Mesothelial cell of epicardium (in vitro differentiated cells): ENCODE measurements at regions not wholly inside any gene's neighbourhood (a gene's known extent, or its start where the extent isn't known, plus 50 kb on each side); places are given as distances from the start of the nearest gene placed in this dataset.

Experiments
- DNase-seq, 2 experiments: peaks; one replicate each; pipeline ENCODE4 v3.0.0; 2021; ENCODE audit warnings: low spot score in 2 of 2; ENCODE audit not compliant: unreplicated experiment in 2 of 2
- H3K27ac Mint-ChIP-seq: 2 replicates; pipeline ENCODE4 v1.8.0; 2021; ENCODE audit warnings: mixed read lengths
- H3K27me3 Mint-ChIP-seq: 2 replicates; pipeline ENCODE4 v1.8.0; 2021; ENCODE audit warnings: low read depth, mixed read lengths
- H3K36me3 Mint-ChIP-seq: 2 replicates; pipeline ENCODE4 v1.8.0; 2021; ENCODE audit warnings: mixed read lengths
- H3K4me1 Mint-ChIP-seq: 2 replicates; pipeline ENCODE4 v1.8.0; 2021; ENCODE audit warnings: mixed read lengths
- H3K4me3 Mint-ChIP-seq: 2 replicates; pipeline ENCODE4 v1.8.0; 2021; ENCODE audit warnings: mild to moderate bottlenecking, moderate library complexity, mixed read lengths
- H3K9me3 Mint-ChIP-seq: 2 replicates; pipeline ENCODE4 v1.8.0; 2021; ENCODE audit warnings: mixed read lengths
- TF ChIP-seq, protein P1 (sequence below): fragments of 200-600 bp; sonication (generic); IDR thresholded peaks from one replicate; pipeline ENCODE4 v1.5.0; 2021; ENCODE audit warnings: antibody characterized with exemption; ENCODE audit not compliant: unreplicated experiment

- no peak overlapping the region for H3K27ac Mint-ChIP-seq
- H3K9me3 Mint-ChIP-seq = no peaks in the 10 kb centered on the region
- no peak for DNase-seq
- no peaks in the 10 kb centered on the region for H3K36me3 Mint-ChIP-seq
- no peaks in the 10 kb centered on the region for H3K27me3 Mint-ChIP-seq
- H3K4me3 Mint-ChIP-seq = no peak overlapping the region
- peaks cover 2% of the 10 kb centered on the region for H3K4me1 Mint-ChIP-seq
- TF ChIP-seq, protein P1, sequence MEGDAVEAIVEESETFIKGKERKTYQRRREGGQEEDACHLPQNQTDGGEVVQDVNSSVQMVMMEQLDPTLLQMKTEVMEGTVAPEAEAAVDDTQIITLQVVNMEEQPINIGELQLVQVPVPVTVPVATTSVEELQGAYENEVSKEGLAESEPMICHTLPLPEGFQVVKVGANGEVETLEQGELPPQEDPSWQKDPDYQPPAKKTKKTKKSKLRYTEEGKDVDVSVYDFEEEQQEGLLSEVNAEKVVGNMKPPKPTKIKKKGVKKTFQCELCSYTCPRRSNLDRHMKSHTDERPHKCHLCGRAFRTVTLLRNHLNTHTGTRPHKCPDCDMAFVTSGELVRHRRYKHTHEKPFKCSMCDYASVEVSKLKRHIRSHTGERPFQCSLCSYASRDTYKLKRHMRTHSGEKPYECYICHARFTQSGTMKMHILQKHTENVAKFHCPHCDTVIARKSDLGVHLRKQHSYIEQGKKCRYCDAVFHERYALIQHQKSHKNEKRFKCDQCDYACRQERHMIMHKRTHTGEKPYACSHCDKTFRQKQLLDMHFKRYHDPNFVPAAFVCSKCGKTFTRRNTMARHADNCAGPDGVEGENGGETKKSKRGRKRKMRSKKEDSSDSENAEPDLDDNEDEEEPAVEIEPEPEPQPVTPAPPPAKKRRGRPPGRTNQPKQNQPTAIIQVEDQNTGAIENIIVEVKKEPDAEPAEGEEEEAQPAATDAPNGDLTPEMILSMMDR = no peak
Observed at GRCh38 chr10:80971461-80971860, 433.8 kb downstream of the SH2D4B start.

- no peak for DNase-seq
- H3K36me3 Mint-ChIP-seq = no peaks in the 10 kb centered on the region
- H3K27ac Mint-ChIP-seq = no peak overlapping the region
- H3K4me1 Mint-ChIP-seq = no peaks in the 10 kb centered on the region
- peaks cover 13% of the 10 kb centered on the region for H3K9me3 Mint-ChIP-seq
- TF ChIP-seq, protein P1 = no peak
- H3K4me3 Mint-ChIP-seq = no peak overlapping the region
- no peaks in the 10 kb centered on the region for H3K27me3 Mint-ChIP-seq
Observed at GRCh38 chr10:80976658-80977057, 439.0 kb downstream of the SH2D4B start.

- no peaks in the 10 kb centered on the region for H3K4me1 Mint-ChIP-seq
- peaks cover 14% of the 10 kb centered on the region for H3K9me3 Mint-ChIP-seq
- H3K27me3 Mint-ChIP-seq = no peaks in the 10 kb centered on the region
- TF ChIP-seq, protein P1 = no peak
- H3K4me3 Mint-ChIP-seq = no peak overlapping the region
- no peaks in the 10 kb centered on the region for H3K36me3 Mint-ChIP-seq
- no peak overlapping the region for H3K27ac Mint-ChIP-seq
- DNase-seq = no peak
Observed at GRCh38 chr10:80985102-80985501, 447.4 kb downstream of the SH2D4B start.

DNA sequence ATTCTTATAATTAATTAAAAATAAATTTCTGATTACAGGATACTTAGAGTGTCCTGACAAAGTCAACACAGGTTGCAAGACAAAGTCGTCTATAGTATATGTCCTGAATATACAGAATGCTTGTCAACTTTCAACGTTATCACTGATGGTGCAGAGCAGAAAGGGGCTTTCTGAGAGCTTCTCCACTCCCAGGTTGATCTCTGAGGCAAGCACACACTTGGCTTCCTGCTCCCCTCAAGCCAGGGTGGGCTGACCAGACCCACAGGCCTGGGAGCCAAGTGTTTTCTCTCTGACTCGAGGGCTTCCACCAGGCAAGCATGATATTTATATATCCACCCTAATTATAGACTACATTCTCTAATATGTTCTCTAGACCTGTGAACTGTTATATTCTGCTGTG, 448.9 kb downstream of the SH2D4B start:
- TF ChIP-seq, protein P1 = no peak
- Mint-ChIP-seq H3K4me3 (no peak overlapping the region), H3K9me3 (peaks cover 15% of the 10 kb centered on the region), H3K27ac (no peak overlapping the region), H3K36me3 (no peaks in the 10 kb centered on the region), H3K27me3 (no peaks in the 10 kb centered on the region), H3K4me1 (no peaks in the 10 kb centered on the region)
- DNase-seq = no peak

DNA sequence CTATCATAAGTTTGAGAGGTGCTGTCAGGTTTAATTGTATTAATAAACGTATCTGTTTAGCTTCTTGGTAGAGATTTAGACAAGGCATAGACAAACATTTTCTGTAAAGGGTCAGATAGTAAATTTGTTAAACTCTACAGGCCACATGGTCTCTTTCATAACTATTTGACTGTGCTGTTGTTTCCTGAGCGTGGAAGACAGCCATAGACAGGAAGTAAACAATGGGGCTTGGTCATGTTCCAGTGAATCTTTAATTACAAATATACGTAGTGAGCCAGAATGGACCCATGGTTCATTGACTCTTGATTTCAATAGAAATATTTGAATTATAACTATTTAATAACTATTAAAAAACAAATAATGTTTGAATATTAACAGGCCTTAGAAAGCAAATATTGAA, 451.1 kb downstream of the SH2D4B start:
- no peaks in the 10 kb centered on the region for H3K27me3 Mint-ChIP-seq
- TF ChIP-seq, protein P1 = no peak
- DNase-seq = no peak
- H3K27ac Mint-ChIP-seq = no peak overlapping the region
- no peaks in the 10 kb centered on the region for H3K36me3 Mint-ChIP-seq
- H3K9me3 Mint-ChIP-seq = peaks cover 31% of the 10 kb centered on the region
- H3K4me3 Mint-ChIP-seq = no peak overlapping the region
- no peaks in the 10 kb centered on the region for H3K4me1 Mint-ChIP-seq

DNA sequence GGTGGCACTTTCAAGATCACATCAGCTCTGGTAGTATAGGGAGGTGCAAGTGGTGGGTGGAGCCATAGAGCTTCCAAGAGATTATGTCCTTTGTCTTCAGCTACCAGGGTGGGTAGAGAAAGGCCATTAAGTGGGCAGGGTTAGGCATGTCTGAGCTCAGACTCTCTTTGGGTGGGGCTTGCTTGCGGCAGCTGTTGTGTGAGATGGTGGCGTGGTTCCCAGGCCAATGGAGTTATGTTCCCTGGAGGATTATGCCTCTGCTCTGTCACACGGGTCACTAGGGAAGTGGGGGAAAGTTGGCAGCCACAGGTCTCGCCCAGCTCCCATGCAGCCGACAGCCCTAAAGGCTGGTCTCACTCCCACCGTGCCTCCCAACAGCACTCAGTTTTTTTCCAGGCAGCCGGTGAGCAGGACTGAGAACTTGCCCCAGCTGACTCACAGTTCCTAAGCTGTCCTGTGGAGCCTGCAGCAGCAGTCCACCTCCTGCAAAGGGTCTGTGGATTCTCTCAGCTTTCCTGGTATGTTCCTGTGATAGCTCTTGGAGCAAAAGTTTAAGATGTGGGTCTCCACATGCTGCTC, 459.0 kb downstream of the SH2D4B start:
- peaks cover 2% of the 10 kb centered on the region for H3K27me3 Mint-ChIP-seq
- no peak for DNase-seq
- H3K9me3 Mint-ChIP-seq = peaks cover 32% of the 10 kb centered on the region
- H3K4me3 Mint-ChIP-seq = no peak overlapping the region
- TF ChIP-seq, protein P1 = no peak
- H3K27ac Mint-ChIP-seq = no peak overlapping the region
- H3K4me1 Mint-ChIP-seq = no peaks in the 10 kb centered on the region
- H3K36me3 Mint-ChIP-seq = peaks cover 2% of the 10 kb centered on the region
